ENCODE measurements at regions not wholly inside any gene's neighbourhood (a gene's known extent, or its start where the extent isn't known, plus 50 kb on each side); places are given as distances from the start of the nearest gene placed in this dataset.

- Histone ChIP-seq H3K36me3 (no peaks in the 10 kb centered on the region), H3K27me3 (ENCODE audit: low read depth) (no peaks in the 10 kb centered on the region), H3K4me3 (no peak overlapping the region), H3K9me3 (no peaks in the 10 kb centered on the region), H3K4me1 (no peaks in the 10 kb centered on the region), H3K27ac (no peak overlapping the region)
- TF ChIP-seq CTCF (IDR thresholded peaks at IDR 0.05): no peak
- intact Hi-C loops (cut with DNase I): no loop called here
- DNase-seq: no peak
- ATAC-seq: no peak
Measured at GRCh38 chr20:56940466-56940865, 311.4 kb downstream of the TFAP2C start.

- no peak for DNase-seq
Measured at GRCh38 chr20:56941101-56941686, 312.1 kb downstream of the TFAP2C start.

GRCh38 chr20:56943946-56944945 lies 315.1 kb downstream of the TFAP2C start:
- no peaks in the 10 kb centered on the region for H3K4me1 ChIP-seq
- no peaks in the 10 kb centered on the region for H3K9me3 ChIP-seq
- H3K4me3 ChIP-seq: no peak overlapping the region
- TF ChIP-seq CTCF (IDR thresholded peaks at IDR 0.05): no peak
- H3K27me3 ChIP-seq (ENCODE audit: low read depth): no peaks in the 10 kb centered on the region
- DNase-seq: no peak
- intact Hi-C loops (cut with DNase I): no loop called here
- H3K27ac ChIP-seq: no peak overlapping the region
- no peak for ATAC-seq
- no peaks in the 10 kb centered on the region for H3K36me3 ChIP-seq

More at GRCh38 chr20:56941101-56941686, 312.1 kb downstream of the TFAP2C start:
- H3K27me3 ChIP-seq (ENCODE audit: low read depth): no peaks in the 10 kb centered on the region
- intact Hi-C loops (cut with DNase I): no loop called here
- no peaks in the 10 kb centered on the region for H3K36me3 ChIP-seq
- H3K4me1 ChIP-seq: no peaks in the 10 kb centered on the region
- H3K9me3 ChIP-seq: no peaks in the 10 kb centered on the region
- TF ChIP-seq CTCF (IDR thresholded peaks at IDR 0.05): no peak
- no peak overlapping the region for H3K4me3 ChIP-seq
- H3K27ac ChIP-seq: no peak overlapping the region
- no peak for ATAC-seq

- DNase-seq: no peak
- no peaks in the 10 kb centered on the region for H3K36me3 ChIP-seq
- no peak for TF ChIP-seq CTCF (IDR thresholded peaks at IDR 0.05)
Measured at GRCh38 chr20:56945057-56945456, 316.0 kb downstream of the TFAP2C start.

GRCh38 chr20:56945901-56946300 lies 316.8 kb downstream of the TFAP2C start:
- TF ChIP-seq CTCF (IDR thresholded peaks at IDR 0.05): no peak

More at GRCh38 chr20:56945057-56945456, 316.0 kb downstream of the TFAP2C start:
- Histone ChIP-seq H3K9me3 (no peaks in the 10 kb centered on the region), H3K27me3 (ENCODE audit: low read depth) (no peaks in the 10 kb centered on the region), H3K4me1 (no peaks in the 10 kb centered on the region), H3K4me3 (no peak overlapping the region), H3K27ac (no peak overlapping the region)
- intact Hi-C loops (cut with DNase I): no loop called here
- no peak for ATAC-seq

More at GRCh38 chr20:56945901-56946300, 316.8 kb downstream of the TFAP2C start:
- H3K4me3 ChIP-seq: no peak overlapping the region
- no peak for ATAC-seq
- H3K4me1 ChIP-seq: no peaks in the 10 kb centered on the region
- no peaks in the 10 kb centered on the region for H3K36me3 ChIP-seq
- intact Hi-C loops (cut with DNase I): no loop called here
- H3K27ac ChIP-seq: no peak overlapping the region
- no peak for DNase-seq
- H3K9me3 ChIP-seq: no peaks in the 10 kb centered on the region
- H3K27me3 ChIP-seq (ENCODE audit: low read depth): no peaks in the 10 kb centered on the region

Measured in lower lobe of right lung (tissue), 2 donors.